HG03095 (cell line): ENCODE measurements at regions not wholly inside any gene's neighbourhood (a gene's known extent, or its start where the extent isn't known, plus 50 kb on each side); places are given as distances from the start of the nearest gene placed in this dataset.

ENCODE experiments used
- ATAC-seq: cut with Tn5 transposase; IDR thresholded peaks from one replicate; pipeline ENCODE4 v1.9.1; 2021; ENCODE audit warnings: moderate library complexity; ENCODE audit not compliant: unreplicated experiment

GRCh38 chr6:22082218-22082617 lies 214.6 kb downstream of the PRL start:
- ATAC-seq = no peak

DNA sequence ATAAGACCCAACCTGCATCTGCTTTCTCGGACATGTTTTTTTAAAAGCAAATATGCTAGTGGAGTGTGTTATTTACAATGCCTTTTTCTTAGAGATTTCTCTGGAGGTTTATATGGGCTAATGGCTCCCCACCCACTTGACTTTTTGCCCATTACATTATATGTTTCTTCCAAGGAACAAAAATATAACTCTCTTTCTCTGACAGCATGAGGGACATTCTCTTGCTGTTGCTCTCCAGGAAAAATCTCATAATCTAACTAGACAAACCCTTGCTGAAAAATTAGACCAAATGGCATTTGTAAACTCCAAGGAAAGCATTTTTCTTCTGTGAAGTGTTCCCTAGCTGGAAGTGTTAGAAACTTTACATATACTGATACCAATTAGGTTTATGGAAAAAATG lies 213.7 kb downstream of the PRL start:
- no peak for ATAC-seq

DNA sequence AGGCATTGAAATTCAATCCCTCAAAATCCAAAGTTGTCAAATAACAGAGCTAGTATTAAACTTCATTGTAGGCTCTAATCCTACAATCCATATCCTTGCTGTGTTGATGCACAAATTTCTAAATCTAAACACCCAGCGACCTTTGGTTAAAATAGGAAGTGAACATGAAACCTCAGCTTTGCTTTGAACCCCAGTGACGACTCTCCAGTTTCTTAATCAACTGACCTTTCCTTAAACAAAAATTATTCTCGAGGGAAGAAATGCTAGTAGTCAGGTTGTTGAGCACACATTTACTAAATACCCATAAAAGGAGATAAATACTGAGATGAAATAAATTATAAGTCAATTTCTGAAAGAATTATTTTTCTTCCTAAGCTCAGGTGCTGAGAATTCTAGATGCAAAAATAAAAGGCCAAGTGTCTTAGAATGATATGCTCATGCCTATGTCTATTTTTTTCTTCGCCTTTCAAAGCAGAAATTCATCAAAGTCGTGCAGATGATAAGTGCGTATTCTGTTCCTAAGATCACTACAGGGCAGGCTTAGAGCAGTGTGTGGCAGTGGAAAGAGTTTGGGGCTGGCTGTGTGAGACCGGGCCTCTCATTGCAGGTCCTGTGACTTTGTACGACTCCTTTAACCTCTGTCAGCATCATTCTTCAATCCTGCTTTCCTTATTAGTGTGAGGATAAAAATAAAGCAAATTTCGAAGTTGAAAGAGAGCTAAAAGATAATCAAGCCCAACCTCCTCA lies 208.7 kb downstream of the PRL start:
- ATAC-seq = no peak

GRCh38 chr6:22091424-22091948 lies 205.3 kb downstream of the PRL start:
- no peak for ATAC-seq

DNA sequence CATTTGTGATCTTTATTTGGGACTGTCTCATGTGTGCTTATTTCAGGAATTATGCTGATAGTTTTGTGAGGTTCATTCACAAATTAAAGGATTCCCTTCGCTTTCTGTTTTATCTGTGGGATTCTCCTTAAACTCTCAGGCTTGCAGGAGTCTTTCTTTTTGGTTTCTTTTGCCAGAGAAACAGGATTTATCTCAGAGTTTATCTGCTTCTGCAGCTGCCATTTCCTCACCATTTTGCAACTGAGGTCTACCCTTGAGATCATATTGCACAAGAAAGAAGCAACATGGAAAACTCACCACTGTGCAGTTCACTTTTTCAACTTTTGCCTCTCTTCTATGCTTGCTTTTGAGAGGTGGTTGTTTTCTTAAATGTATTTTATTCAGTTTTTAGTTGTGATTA lies 201.0 kb downstream of the PRL start:
- no peak for ATAC-seq

DNA sequence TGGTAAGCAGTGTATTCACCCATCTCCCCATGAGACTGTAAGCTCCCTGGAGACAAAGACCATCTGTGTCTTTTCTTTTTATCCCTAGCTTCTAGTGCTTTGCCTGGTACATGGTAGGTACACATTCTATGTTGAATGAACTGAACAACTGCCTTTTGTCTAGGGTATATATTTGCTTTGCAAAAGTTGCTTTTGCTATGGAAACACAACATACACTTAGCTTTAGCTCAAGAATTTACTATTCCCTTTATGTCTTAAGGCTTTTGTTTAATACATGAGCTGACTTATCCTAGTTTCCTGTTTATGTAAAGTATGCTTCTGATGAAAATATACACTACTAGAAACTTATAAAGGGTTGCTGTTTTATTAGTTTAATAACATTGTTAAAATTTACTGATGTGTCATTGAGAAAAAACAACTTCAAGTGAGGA lies 198.2 kb downstream of the PRL start:
- no peak for ATAC-seq

- ATAC-seq = no peak
Observed at GRCh38 chr6:22099231-22099630, 197.6 kb downstream of the PRL start.

DNA sequence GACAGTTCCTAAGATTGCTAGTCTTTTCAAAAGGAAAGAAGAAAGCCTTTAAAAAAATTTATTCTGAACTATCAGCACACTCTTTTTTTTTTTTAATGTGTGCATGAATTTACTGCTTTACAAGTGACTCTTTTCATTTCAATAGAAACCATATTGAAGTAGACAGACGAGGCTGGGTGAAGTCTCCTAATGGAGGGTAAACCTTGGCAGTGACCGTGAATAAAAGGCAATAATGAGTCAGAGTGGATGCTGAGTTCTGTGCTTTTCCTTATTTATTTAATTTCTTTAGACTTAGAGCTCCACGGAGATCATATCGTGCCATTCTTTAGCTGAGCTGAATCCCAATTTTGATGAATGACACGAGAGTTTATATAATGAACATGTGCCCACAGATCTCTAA lies 196.9 kb downstream of the PRL start:
- no peak for ATAC-seq

DNA sequence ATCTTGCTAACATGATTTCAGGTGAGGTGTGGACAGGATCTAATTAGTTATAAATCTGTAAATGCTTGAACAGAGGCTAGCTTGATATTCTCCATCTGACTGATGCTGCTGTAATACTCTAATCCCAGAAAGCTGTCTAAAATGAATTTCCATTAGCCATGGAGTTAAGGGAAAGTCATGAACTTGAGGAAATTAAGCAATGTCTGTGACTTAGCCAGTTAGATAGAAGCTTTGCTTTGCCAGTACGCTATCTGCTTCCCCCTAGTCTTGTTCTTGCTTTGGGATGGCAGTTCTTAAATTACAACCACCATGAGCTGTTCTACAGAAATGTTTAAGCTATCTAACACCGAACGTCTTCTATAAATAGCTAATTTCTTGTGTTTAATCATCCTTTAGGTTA lies 195.7 kb downstream of the PRL start:
- no peak for ATAC-seq

DNA sequence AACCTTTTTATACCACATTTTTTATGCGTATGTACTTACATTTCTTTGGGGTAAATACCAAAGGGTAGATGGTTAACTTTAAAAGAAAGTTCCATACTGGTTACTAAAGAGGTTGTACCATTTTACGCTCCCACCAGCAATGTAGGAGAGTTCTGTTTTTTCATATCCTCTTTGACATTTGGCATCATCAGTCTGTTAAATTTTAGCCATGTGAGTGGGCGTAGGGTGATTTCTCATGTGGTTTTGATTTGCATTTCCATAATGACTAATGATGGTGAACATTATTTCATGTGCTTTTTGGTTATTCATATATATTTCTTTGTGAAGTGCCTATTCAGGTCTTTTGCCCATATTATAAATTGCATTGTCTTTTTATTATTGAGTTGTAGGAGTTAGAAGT lies 194.2 kb downstream of the PRL start:
- ATAC-seq = peak; percentile 76

DNA sequence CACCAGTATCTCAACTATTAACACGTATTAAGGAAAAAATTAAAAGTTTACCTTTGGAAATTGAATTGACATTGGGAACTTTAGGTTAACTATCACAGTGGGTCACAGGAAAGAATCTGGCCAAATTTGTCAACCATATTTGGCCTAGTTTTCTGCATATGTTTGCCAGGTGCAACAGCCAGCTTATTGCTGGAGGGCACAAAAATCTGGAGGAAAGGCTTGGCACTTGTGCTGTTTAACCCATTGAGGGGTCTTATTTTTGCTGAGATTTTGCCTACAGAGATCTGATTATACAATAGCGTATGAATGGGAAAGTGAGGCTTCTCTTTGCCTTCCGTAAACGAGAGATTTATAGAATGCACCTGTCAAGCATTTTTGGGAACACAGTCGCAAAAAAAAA lies 190.4 kb downstream of the PRL start:
- no peak for ATAC-seq

DNA sequence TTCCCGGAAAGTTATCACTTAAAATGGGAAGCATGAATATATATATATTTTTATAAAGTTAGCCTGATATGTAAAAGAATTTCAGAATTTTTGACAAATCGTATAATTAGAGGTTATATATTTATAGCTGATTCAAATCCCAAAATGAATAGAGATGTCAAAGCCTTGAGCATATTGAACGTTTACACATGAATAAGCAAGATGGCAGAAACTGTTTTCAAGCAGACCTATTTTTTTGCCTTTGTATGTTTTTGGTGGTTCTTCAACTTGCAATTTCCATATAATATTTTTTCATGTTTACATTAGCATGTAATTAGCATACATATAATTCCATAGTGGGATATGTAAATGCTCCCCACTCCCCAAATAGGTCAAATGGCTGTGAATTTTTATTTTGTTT lies 189.9 kb downstream of the PRL start:
- ATAC-seq = no peak

GRCh38 chr6:22108199-22108598 lies 188.6 kb downstream of the PRL start:
- ATAC-seq = no peak

GRCh38 chr6:22110061-22110460 lies 186.8 kb downstream of the PRL start:
- ATAC-seq = no peak

- ATAC-seq = no peak
Observed at GRCh38 chr6:22112461-22112860, 184.4 kb downstream of the PRL start.

DNA sequence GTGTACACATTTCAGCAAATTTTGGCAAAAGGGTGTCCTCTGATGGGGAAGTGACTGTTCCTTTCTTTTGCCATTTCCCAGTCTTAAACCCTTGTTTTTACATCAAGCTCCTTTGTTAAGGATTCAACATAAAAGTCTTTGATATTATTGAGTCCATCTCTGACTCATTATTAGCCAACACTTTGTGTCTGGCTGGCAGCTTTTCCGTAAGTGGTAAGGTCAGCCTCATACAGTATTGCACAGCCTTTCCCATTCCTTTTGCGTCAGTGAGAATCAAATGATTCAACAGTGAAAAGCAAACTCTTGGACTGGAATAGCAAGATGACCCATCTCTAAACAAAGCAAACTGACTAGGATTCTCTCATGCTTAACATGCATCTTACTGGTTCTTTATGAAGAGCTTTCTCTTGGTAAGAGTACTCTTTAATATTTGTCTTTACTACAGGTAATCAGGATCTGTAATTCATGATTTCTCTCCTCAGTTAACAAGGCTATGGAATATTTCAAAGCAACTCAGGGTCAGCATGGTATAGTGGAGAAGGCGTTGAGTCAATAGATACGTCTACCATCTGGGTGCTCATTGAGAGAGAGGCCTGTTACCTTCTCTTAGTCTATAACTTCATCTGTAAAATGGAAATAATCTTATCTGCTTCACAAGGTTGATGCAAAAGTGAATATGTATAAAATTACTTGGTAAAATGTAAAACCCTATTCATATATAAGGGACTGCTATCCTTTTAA lies 183.6 kb downstream of the PRL start:
- ATAC-seq = no peak

GRCh38 chr6:22115559-22115958 lies 181.3 kb downstream of the PRL start:
- ATAC-seq = no peak

- ATAC-seq = no peak
Observed at GRCh38 chr6:22117631-22118030, 179.2 kb downstream of the PRL start.

GRCh38 chr6:22119500-22119899 lies 177.3 kb downstream of the PRL start:
- ATAC-seq = no peak

- no peak for ATAC-seq
Observed at GRCh38 chr6:22124756-22125155, 172.1 kb downstream of the PRL start.

DNA sequence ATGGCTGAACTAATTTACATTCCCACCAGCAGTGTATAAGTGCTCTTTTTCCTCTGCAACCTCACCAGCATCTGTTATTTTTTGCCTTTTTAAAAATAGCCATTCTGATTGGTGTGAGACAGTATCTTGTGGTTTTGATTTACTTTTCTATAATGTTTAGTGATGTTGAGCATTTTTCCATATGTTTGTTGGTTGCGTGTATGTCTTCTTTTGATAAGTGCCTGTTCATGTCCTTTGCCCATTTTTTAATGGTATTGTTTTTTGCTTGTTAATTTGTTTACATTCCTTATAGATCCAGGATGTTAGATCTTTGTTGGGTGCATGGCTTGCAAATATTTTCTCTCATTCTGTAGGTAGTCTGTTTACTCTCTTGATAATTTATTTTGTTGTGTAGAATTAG lies 169.9 kb downstream of the PRL start:
- no peak for ATAC-seq

DNA sequence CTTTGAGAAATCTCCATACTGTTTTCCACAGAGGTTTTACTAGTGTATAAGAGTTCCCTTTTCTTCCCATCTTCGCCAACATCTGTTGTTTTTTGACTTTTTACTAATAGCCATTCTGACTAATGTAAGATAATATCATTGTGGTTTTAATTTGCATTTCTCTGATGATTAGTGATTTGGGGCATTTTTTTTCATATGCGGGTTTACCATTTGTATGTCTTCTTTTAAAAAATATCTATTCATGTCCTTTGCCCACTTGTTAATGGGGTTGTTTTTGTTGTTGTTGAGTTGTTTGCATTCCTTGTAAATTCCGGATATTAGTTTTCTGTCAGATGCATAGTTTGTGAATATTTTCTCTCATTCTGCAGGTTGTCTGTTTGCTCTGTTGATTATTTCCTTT lies 167.1 kb downstream of the PRL start:
- ATAC-seq = no peak
